ENCODE measurements at regions not wholly inside any gene's neighbourhood (a gene's known extent, or its start where the extent isn't known, plus 50 kb on each side); places are given as distances from the start of the nearest gene placed in this dataset.

DNA sequence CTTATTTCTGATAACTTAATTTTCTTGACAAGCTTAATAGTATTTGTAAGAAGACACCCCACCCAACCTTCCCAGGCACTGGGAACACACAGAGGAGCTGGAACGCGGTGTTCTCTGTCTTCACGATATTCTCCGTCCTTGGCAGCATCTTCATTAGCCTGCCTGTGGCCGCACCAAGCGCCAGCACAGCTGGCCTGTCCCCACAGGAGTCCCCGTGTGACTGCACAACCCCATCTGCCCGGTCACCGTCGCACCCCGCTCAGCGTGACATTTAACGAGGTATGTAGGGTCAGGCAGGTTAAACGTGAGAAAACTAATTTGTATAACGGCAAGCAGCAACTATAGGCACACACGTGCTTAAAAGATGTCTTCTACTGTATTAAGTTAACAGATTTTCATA lies 293.3 kb downstream of the BRD1 start:
- in situ Hi-C loops (cut with MboI; ENCODE audit: low sequenced_read_pairs): no loop called here

DNA sequence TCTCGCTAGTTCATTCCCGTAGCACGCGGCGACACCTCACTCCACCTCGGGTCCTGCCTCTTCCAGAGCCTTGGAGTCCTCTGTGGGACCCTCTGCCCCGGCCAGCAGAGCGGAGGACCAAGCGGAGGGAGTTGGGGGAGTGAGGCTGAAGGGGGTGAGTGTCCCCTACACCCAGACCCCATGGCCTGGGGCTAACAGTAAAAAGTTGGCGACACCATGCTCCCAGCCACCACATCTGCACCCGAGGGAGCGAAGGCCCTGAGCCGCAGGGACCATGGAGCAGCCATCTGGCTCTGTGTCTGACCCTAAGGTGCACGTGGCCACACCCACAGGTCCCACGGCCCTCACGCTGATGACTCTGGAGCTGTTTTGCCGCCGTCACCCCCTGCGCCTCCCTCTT lies 293.8 kb downstream of the BRD1 start:
- in situ Hi-C loops (cut with MboI; ENCODE audit: low sequenced_read_pairs): no loop called here

DNA sequence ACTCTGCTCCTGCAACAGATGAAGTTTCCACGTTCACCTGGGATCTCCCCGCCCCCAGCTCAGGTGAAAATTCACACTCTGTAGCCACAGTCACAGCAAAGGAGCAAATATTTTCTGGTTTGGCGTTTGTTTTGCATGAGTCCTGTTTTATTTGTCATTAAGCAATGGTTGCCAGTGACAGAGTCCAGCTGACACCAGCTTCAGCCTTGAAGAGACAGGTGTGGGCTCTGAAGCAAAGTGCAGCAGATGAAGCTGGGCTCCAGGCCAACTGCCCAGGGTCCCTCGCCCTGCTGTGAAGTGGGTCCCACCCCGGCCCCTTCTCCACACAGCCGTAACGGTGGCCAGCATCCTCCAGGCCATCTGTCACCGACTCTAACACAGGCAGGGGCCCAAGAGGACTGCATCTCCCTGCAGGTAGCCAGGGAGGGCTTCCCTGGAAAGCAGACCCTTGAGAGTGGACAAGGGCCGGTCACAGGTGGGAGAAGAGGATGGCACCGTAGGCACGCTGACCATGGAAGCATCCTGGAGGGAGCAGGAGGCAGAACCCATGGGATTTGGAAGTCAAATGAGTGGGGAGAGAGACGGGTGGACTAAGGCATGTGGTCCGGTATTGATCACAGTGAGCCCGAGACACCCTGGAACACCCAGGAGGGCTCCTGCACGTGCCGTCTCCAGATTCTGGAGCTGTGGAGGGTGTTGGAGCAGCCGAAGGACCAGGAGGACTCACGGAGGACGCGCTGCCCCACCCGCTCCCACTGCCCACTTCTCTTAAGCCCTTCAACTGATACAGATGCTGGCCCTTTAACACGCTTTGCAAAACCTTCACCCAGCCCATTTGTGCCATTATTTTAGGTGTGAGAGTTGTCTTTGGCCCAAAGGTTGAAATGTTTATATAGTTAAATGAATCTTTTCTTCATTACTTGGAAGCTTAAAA lies 294.5 kb downstream of the BRD1 start:
- in situ Hi-C loops (cut with MboI; ENCODE audit: low sequenced_read_pairs): no loop called here

DNA sequence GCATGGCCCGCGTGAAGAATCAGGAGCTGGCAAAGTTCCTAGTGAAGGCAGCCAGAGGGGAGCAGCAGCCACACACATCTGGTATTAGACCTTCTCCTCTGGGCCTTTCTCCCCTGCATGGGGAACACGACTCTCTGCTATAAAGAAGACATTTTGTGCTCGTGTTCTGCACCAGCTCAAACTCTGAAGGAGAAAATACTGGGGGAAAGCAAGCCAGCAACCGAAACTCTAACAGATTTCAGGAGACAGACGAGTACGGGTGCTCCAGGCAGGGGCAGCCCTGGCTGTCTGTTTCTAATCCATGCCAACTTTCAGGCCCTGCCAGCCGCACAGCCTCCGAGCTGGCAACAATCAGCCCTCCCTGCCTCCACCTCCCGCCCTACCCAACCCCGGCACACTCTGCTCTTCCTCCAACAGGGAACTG lies 296.3 kb downstream of the BRD1 start:
- in situ Hi-C loops (cut with MboI; ENCODE audit: low sequenced_read_pairs): no loop called here

DNA sequence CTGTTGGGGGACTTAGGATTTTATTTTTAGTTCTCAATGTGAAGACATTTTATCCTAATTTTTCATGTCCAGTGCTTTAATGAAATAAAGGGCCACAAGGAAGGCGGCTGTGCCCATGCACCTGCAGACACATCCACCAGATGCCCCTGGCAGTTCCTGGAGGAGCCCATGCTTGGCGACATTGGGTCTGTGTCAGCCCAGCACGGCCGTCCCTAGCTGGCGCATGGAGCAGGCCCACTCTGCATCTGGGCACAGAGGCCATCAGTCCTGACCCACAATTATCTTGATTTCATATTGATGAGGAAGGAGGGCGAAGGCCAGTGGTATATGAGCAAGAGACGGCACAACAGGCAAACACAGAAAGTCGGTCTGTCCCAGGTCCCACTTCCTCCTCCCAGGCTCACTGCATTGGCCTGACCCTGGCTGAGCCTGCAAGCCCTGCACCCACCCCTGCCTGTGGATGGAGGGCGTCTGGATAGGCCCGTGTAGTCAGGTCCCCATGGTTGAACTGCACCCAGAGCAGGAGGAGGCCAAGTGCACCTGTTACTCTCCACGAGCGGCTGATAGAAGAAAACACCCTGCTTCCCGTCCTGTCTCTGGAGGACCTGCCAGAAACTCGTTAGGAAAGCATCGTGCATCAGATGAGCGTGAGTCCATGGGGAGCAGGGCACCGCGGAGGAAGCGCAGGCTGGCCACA lies 296.9 kb downstream of the BRD1 start:
- in situ Hi-C loops (cut with MboI; ENCODE audit: low sequenced_read_pairs): no loop called here

DNA sequence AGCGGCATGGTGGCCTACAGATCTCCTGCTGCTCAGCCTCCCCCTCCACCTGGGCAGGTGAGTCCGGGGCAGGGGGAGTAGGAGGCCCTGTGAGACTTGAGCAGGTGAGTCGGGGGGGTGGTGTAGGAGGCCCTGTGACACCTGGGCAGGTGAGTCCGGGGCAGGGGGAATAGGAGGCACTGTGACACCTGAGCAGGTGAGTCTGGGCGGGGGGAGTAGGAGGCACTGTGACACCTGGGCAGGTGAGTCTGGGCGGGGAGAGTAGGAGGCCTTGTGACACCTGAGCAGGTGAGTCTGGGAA lies 299.3 kb downstream of the BRD1 start:
- in situ Hi-C loops (cut with MboI; ENCODE audit: low sequenced_read_pairs): no loop called here

DNA sequence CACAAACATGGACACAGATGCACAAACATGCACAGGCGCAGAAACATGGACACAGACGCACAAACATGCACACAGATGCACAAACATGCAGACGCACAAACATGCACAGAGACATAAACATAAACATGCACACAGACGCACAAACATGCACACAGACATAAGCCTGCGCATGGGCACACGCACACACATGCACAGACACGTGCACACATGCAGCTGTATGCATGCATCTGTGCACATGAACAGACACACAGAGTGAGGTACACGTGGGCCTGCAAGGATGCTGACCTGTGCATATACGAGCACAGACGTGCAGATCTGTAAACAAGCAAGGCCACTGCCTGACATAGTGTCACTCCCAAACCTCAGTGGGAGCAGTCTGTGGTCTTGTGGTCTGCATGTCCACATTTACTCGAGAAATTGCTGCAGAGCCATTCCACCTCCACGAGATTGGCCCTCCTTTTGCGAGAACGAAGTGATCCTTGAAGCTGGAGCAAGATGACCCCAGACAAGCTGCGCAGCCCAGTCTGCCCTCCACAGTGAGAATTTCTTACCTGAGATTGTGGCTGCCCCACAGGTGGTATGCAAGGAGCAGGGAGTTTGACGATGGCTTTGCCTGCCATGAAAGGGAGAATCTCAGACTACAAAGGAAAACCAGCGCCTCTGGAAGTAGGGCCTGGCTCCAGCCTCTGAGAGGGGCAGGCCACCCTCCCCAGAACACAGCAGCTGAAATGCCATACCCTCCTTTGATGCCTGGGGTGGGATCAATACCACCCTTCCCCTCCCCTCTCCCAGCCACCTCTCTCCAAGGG lies 299.9 kb downstream of the BRD1 start:
- in situ Hi-C loops (cut with MboI; ENCODE audit: low sequenced_read_pairs): no loop called here

DNA sequence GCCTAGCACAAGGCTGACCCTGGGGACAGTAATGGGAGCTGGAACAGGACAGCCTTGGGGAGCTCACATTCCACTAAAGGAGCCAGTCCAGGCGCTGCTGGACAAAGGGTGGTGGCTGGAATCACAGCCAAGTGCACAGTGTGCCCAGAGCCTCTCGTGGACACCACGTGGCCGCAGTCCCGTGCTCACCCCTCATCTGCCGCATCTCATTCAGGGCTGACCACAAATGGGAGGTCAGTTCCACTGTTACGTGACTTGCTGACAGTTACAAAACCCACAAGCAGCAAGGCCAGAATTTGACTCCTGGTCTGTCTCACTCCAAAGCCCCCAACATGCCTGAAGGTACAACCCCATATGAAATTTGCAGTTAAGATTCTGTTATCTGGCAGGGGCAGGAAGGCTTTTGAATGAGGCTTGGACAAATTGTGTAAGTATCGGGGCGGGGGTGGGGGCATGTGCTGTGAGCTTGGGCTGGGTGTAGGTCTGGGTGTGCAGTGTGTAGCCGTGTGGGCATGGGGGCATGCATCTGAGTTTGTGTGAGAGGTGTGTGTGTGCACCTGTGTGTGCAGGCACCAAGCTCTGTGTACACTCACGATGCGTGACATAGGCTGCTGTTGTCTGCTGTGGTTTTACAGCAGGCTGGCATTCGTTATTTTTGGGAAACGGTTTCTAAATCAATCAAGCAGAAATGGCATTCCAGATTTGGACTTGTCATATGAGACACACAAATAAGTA lies 301.7 kb downstream of the BRD1 start:
- in situ Hi-C loops (cut with MboI; ENCODE audit: low sequenced_read_pairs): no loop called here

DNA sequence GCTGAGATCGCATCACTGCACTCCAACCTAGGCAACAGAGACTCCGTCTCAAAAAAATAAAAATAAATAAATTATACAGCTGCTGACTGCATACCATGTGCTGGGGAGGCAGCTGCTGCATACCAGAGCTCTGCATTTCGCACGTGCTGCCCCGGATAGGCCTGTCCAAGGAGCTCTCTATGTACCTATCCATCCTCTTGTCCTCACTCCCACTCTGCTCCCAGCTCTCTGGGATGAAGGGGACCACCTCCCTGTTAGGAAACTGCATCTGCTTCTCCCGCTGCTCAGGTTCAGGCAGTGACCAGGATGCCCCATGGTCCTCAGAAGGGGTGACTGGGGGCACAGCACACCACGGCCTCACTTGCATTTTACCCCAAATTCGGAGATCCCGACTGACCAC lies 302.3 kb downstream of the BRD1 start:
- in situ Hi-C loops (cut with MboI; ENCODE audit: low sequenced_read_pairs): no loop called here

DNA sequence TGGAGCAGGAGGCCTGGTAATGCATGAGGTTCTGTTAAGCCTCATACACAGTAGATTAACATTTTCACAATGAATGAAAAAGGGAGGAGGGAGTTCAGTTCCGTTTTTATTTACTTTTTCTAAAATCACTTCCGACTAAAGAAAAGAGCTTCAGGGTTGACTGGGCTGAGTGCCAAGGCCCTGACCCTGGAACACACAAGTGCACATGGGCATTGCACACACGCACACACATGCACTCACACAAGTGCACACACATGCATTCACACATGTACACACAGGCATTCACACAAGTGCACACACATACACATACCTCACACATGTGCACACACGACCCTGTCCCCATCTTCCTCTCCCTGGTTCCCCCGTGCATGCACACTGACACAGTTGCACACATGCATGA lies 303.3 kb downstream of the BRD1 start:
- in situ Hi-C loops (cut with MboI; ENCODE audit: low sequenced_read_pairs): no loop called here

DNA sequence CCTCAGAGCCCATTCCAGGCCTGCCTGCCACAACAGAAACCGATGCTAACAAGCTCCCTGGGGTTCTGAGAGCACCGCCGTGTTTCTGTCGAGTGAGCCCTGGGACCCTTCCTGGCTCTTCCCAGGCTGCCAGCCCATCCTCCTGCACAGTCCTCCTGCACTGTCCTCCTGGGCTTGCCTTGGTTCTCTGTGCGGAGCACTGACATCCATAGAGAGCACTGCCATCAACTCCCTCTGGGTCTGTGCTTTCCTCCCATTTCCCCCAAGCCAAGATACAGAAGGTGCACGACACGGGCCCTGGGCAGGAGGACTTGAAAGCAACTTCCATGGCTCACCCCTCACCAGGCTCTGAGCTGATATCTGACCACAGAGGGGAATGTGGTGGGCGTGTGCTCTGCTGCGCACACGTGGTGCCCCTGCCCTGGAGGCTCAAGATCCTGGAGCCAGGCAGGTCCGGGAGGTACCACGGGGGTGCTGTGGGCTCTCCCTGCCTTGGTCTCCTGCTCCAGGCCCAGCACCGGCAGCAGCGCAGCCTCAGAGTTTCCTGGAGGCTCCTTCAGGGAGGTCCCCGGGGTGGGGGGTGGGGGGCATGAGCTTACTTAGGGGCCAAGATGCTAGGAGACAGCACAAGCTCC lies 304.2 kb downstream of the BRD1 start:
- in situ Hi-C loops (cut with MboI; ENCODE audit: low sequenced_read_pairs): no loop called here

DNA sequence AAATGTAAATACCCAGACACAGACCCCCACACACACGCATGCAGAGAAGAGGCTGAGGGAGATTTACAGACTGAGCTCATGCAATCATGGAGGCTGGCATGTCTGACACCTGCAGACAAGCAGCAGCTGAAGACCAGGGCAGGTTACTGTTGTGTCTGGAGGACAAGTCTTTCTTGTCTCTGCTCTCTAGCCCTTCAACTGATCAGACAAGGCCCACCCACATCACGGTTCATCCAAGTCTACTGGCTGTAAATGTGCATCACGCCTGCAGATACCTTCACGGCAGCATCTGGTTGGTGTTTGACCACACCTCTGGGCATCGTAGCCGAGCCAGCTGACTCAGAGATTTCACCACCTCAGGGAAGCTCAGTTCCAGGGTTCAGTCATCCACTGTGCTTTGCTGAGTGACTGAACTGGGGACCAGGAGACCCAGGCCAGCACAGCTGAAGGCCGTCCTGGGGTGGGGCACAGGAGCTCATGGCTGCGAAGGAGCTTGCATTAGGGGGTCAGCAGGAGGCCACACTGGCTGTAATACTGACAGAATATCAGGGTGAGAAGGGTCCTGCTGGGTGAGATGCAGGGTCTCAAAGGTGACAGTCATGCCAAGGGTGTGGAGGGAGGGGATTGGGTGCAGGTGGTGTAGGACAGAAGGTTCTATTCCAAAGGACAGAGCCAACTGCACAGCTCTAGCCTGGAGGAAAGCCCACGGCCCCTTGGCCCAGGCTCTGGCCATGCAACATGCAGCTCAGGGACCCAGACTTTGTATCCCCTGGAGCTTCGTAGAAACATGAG lies 304.9 kb downstream of the BRD1 start:
- in situ Hi-C loops (cut with MboI; ENCODE audit: low sequenced_read_pairs): no loop called here

DNA sequence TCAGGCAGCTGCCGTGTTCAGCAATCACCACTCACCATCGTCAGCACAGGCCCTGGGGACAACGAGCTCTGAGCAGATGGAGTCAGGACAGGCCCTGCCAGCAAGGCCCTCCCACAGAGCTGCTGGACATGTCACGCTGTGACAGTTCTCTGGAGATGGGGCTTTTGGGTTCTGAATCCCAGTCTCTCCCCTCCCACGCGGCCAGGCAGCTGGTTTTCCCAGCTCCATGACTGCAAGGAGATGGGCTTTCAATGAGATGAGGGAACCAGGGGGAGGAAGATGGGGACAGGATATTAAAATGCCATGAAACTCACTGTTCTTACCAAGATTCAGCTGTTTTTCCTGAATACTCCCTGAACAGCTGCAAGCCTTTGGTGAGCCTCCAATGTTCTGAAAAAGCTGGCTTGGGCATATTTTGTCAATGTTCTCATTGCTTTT lies 305.9 kb downstream of the BRD1 start:
- in situ Hi-C loops (cut with MboI; ENCODE audit: low sequenced_read_pairs): no loop called here

DNA sequence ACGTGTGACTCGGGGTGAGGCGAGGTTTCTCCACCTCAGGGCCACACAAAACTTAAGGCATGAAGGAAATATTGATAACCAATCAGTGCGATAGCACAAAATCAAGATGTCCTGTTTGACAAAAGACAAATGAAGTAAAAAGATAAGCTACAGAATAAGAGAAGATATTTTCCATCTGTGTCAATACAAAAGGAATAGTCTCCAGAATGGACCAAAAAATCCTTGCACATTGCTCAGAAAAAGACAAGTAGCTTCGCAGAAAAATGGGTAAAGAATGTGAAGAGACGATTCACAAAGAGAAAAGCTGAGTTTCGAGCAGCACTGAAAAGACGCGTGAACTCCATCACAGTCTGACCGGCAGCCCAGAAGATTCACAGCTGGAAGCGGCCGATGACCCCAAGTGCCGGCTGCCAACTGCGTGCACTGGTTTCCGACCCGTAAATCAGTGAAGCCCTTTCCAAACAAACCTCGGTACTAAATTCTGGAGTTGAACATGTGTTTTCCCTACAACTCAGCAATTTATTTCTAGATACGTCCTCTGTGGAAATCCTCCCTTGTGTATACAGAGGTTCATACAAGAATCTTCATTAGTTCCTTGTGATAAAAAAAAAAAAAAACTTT lies 308.4 kb downstream of the BRD1 start:
- in situ Hi-C loops (cut with MboI; ENCODE audit: low sequenced_read_pairs): no loop called here

DNA sequence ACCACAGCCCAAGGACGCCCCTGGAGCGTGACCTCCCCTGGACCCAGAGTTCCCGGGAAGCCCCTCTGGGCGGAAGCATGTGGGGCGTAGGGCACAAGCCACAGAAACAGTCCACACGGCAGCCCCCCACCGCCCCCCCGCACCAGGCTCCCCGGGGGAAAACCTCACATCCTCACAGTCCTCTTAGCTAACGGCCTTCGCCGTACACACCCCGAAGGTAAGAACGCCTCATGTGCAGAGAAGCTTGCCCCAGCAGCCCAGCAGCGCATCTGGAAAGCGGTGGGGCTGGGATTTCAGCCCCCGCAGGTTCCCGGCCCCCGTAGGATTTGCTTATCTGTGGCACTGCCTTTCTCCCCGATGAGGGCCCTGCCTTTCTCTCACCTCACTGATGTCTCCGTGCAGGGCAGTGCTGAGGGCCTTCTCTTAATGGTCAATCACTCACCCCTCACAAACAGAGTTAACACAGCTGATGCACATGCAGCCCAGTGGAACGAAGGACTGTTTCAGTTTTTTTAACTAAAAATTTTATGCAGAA lies 309.2 kb downstream of the BRD1 start:
- in situ Hi-C loops (cut with MboI; ENCODE audit: low sequenced_read_pairs): no loop called here

DNA sequence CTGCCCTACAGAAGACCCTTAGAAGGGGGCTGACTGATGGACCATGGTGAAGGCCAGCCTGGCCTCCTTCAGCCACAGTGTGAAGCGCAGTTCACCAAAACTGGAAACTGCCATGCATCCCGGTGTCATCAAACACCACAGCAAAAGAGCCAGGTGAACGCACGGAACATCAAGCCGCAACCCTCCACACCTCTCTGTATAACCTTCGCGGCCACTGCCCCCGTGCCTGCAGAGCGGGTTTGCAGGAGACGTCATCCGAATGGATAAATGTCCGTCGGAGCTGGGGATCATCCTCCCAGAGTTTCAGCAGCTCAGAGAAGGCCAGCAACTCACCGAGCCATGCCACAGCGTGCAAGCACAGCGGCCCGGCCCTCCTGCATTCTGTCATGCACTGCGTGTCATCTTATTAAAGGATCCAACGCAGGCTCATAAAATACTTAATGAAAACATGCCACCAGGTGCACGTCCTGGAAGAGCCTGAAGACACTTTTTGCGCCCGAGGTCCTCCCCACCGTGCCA lies 309.9 kb downstream of the BRD1 start:
- in situ Hi-C loops (cut with MboI; ENCODE audit: low sequenced_read_pairs): no loop called here

DNA sequence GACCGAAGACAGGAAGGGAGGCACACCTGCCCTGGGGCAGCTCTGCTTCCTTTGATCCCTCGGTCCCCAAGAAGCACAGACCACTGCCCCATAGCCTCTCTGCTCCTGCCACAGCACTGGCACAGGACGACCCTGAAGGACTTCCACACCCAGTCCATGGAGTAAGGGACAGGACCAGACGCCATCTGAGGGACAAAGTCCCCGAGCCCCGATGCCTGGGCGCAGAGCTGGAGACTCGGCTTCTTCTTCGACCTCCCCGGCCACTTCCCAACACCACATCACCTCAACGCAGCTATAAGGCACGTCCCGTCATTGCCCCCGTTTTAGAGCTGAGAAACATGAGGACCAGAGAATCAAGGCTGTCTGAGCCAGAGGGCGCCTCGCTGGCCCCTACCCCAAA lies 310.5 kb downstream of the BRD1 start:
- in situ Hi-C loops (cut with MboI; ENCODE audit: low sequenced_read_pairs): no loop called here

DNA sequence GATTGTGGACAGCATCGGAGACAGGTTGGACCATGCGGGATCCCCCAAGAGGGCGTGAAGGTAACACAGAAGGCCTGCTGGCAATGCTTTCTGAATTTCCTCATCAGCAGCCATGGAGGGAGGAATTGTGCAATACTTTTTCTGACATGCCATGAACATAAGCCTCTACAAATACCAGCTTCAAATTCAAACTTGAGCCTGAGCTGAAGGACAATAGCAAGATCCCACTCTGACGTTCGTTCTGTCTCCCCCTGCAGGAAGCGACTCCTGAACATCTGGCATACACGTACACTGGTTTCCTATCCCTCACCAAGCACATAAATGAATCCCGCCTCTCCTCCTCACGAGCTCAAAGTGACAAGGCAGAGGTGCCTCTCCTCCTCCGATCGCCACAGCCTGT lies 312.2 kb downstream of the BRD1 start:
- in situ Hi-C loops (cut with MboI; ENCODE audit: low sequenced_read_pairs): no loop called here

DNA sequence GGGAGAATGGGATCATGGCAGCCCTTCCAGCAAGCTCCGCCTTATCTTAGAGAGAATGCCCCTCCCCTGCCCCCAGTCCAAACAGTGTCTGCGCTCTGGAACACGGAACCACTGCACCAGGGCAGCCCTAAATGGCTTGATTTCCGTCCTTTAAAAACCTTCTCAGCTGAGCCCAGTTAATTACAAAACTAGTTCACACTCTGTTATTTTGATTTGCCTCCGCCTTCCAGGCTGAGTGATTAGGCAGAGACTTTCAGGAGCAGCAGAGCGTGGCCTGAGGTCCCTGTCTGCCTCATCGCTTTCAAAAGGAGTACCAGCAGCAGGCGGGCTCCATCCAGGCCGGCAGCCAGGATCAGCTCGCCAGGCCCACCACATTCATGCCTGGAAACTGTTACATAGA lies 313.0 kb downstream of the BRD1 start:
- in situ Hi-C loops (cut with MboI; ENCODE audit: low sequenced_read_pairs): no loop called here
